Epithelial cell of esophagus (primary cell): ENCODE measurements at regions not wholly inside any gene's neighbourhood (a gene's known extent, or its start where the extent isn't known, plus 50 kb on each side); places are given as distances from the start of the nearest gene placed in this dataset.

Experiments used
- DNase-seq: peaks from one replicate; pipeline ENCODE4 v3.0.0; 2010; ENCODE audit warnings: low read depth
- H3K4me3 ChIP-seq: 2 replicates; pipeline ENCODE4 v1.5.1; 2011; ENCODE audit warnings: mild to moderate bottlenecking, low read length, control low read depth
- TF ChIP-seq, protein P1 (sequence below): IDR thresholded peaks from 2 replicates; pipeline ENCODE4 v1.5.1; 2011; ENCODE audit warnings: low read depth, mild to moderate bottlenecking, low read length, control low read depth, inconsistent platforms; ENCODE audit not compliant: insufficient read depth; ENCODE audit errors: missing control alignments

DNA sequence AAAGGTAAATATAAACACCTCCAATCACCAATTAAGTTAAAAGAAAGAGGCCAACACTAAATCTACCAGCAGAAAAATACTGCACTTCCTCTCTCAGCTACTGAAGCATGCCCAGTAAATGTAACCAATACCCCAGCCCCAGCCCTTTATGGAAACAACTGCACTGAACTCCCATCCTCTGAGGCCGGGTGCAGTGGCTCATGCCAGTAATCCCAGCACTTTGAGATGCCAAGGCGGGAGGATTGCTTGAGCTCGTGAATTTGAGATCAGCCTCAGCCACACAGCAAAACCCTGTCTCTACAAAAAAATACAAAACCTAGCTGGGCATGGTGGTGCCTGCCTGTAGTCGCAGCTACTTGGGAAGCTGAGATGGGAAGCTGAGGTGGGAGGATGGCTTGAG is 221.6 kb upstream of the SOX21 start:
- DNase-seq: no peak
- TF ChIP-seq, protein P1, sequence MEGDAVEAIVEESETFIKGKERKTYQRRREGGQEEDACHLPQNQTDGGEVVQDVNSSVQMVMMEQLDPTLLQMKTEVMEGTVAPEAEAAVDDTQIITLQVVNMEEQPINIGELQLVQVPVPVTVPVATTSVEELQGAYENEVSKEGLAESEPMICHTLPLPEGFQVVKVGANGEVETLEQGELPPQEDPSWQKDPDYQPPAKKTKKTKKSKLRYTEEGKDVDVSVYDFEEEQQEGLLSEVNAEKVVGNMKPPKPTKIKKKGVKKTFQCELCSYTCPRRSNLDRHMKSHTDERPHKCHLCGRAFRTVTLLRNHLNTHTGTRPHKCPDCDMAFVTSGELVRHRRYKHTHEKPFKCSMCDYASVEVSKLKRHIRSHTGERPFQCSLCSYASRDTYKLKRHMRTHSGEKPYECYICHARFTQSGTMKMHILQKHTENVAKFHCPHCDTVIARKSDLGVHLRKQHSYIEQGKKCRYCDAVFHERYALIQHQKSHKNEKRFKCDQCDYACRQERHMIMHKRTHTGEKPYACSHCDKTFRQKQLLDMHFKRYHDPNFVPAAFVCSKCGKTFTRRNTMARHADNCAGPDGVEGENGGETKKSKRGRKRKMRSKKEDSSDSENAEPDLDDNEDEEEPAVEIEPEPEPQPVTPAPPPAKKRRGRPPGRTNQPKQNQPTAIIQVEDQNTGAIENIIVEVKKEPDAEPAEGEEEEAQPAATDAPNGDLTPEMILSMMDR: no peak

DNA sequence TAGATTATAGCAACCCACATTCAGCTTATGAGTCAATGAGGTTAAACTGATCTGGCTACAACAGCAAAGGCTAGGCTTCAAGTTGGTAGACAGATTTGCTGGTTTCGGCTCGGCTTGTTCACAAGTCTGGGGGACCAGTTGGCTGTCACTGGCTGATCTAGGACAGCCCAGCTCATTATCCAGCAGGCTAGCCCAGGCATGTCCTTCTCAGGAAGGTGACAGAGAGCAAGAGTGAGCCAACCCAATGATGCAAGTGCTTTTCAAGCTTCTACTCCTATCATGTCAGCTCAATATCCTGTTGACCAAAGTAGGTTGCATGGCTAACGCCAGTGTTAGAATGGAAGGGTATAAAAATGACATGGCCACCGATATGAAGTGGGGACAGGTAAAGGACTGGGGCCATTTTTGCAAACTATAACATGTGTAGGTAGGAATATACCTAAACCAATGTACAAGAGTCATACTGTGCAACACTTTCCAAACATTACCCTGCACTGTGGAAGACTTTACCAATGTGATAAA is 220.9 kb upstream of the SOX21 start:
- TF ChIP-seq, protein P1: no peak
- H3K4me3 ChIP-seq: no peak overlapping the region

More for the DNA sequence above, 221.6 kb upstream of the SOX21 start:
- H3K4me3 ChIP-seq: no peak overlapping the region

DNA sequence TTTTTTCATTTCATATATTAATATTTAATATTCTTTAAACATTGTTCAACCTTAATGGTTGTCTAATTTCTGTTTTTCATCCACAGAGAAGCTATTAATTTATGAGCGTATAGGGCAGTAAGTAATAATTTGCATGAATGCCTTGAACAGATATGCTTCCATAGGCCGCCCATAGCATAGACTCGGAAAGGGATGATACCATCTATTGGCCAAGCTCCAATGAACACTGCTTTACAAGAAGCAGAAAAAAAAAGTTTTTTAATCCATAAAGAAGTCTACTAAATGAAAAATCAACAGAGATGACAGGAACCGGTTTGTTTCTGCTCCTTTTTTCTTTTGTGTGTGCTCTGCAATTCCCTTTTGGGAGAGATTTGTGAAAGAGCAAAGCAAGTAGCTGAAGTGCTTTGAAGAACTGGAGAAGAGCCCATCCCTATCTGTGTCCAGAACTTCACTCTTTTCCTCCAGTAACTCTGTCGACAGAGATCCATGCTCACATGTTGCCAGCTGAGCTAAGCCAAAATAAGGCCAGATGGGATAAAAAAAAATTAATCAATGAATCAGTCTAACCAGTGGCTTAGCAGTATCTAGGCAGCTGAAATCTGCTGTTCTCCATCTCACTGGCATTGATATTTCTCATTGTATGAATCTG is 215.9 kb upstream of the SOX21 start:
- DNase-seq: no peak
- H3K4me3 ChIP-seq: no peak overlapping the region
- TF ChIP-seq, protein P1: no peak

More for the DNA sequence above, 220.9 kb upstream of the SOX21 start:
- peak; percentile 25 for DNase-seq

DNA sequence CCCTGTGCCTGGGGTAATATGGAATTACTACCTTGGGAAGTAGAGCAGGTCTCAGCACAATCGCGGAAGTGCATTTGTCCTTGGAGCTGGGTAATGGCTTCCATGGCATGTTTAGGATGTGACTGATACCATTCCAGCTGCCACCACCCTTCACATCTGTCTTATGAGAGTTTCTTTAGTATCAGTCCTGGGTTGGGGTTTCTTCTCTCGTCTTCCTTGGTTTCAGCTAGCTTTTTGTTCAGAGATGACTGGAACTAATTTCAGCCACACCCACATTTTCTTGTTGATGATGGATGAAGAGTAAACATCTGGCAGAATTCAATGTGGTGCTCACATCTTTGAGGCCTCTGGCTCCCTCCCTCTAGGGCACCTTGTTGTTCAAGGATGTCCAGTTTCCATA is 212.9 kb upstream of the SOX21 start:
- H3K4me3 ChIP-seq: no peak overlapping the region
- DNase-seq: no peak
- TF ChIP-seq, protein P1: no peak

DNA sequence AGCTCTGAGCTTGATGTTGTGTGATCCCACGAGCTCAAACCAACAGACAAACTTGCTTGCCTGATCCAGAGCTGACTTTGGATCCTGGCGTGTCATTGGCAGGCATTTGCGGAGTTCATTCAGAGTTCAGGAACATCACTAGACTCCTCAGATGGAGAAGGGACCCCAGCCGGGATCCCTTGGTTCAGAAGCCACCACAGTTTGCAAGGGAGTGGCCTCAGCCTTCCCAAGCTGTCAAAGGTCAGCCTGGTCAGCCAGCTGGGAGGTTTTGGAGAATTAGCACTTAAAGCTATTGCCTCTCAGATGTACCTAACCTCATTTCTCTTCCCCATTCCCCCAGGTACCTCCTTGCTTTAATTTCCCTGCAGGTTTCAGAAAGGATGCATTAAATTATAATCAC is 208.8 kb upstream of the SOX21 start:
- H3K4me3 ChIP-seq: no peak overlapping the region
- no peak for DNase-seq
- TF ChIP-seq, protein P1: no peak

DNA sequence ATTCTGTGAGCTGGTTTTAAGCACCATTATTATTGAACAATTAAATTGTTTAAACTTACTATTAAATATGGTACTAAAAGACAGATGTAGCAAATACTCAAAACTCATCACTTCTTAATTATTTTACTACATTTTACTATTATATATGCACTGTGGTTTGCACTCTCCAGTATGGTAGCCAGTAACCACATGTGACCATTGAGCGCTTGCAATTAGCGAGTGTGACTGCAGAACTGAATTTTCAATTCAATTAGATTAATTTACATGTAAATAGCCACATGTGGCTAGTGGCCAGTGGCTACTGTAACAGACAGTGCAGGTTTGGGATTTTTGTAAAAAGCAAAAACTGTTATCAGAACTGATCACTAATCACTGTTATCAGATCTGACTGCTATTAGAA is 208.2 kb upstream of the SOX21 start:
- H3K4me3 ChIP-seq: no peak overlapping the region
- TF ChIP-seq, protein P1: no peak
- DNase-seq: no peak

DNA sequence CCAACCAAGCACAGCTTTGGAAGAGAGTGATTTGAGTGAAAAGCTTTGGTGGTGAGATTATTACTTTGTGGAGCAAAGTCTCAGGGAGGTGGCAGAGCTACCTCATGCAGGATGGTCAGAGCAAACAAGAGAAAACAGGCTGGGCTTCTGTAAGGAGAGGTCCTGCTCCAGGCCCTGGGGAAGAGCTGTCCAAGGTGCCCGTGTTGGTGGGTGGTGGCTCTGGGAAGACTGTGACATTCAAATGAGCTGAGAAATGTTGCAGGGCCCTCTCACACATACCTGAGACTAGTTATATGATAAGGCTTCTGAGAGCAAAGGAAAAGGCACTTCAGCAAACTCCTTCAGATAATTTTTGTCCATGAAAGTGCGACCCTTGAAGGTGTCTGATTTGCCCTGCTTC is 205.5 kb upstream of the SOX21 start:
- peak; percentile 18 for DNase-seq
- H3K4me3 ChIP-seq: no peak overlapping the region
- TF ChIP-seq, protein P1: no peak
